GM12891 (cell line): ENCODE measurements at regions not wholly inside any gene's neighbourhood (a gene's known extent, or its start where the extent isn't known, plus 50 kb on each side); places are given as distances from the start of the nearest gene placed in this dataset.
A peak's percentile ranks its signal among the peaks of the same experiment; 100 is the strongest.

Source experiments
- PAX5 ChIP-seq: IDR thresholded peaks from 2 replicates; pipeline ENCODE4 v1.6.1; 2011; ENCODE audit warnings: low read length, moderate library complexity, mild to moderate bottlenecking; ENCODE audit not compliant: insufficient read depth, severe bottlenecking
- POLR2A ChIP-seq: IDR thresholded peaks from 2 replicates; pipeline ENCODE4 v1.6.1; 2011; ENCODE audit warnings: low read depth, low read length, control low read depth
- POLR2AphosphoS5 ChIP-seq: IDR thresholded peaks from 2 replicates; pipeline ENCODE4 v1.6.1; 2011; ENCODE audit warnings: low read depth, low read length, control low read depth
- SPI1 ChIP-seq: IDR thresholded peaks from 2 replicates; pipeline ENCODE4 v1.6.1; 2011; ENCODE audit warnings: low read depth, low read length, control low read depth
- TAF1 ChIP-seq: IDR thresholded peaks from 2 replicates; pipeline ENCODE4 v1.6.1; 2011; ENCODE audit warnings: low read depth, low read length, control low read depth

DNA sequence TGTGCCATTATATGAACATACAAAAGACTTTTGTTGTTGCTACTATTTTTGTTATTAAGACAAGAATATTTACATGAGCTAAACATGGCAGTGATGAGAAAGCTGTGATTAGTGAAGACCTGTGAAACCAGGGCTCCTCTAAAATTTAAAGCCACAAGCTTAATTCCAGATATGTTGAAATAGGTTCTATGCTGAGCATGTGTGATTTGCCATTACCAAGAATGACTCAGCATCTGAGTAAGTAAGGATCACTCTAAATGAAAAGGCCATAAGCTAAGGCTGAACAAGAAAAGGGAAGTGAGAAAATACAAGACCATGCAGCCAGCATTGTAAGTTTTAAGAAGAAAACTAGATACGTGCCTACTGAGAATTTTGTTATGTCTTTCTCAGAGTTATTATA is 75.9 kb upstream of the CAMK2D start:
- TF ChIP-seq TAF1 (no peak), POLR2A (no peak), POLR2AphosphoS5 (no peak), PAX5 (no peak), SPI1 (peak; percentile 100)
